ENCODE measurements at regions not wholly inside any gene's neighbourhood (a gene's known extent, or its start where the extent isn't known, plus 50 kb on each side); places are given as distances from the start of the nearest gene placed in this dataset.

DNA sequence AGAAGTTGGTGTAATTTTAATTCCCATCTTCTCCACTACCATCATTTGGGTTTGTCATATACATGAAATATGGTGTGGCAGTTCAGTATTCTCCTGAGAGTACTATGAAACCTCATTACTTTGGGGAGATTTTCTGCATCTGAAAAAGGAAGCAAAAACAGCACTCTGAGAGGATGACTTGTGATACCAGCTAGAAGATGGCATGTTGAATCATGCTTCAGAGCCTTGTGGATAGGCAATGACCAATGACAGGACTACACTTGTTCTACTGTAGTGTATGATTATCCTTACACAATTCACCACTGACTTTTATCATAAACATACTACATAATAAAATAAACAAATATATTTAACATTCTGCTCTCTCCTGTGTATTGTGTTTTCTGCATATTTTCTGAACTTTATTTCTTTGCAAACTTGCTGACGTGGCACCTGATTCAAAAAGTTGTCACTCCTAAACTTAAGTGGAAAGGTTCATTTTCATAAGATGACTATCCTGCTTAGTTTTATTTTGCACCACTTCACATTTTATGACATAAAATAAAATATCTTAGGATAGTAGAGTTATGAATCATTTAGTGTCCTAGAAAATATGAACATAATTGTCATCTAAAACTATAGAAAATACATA is 991.3 kb downstream of the FSTL5 start:
- TF ChIP-seq, protein P1, sequence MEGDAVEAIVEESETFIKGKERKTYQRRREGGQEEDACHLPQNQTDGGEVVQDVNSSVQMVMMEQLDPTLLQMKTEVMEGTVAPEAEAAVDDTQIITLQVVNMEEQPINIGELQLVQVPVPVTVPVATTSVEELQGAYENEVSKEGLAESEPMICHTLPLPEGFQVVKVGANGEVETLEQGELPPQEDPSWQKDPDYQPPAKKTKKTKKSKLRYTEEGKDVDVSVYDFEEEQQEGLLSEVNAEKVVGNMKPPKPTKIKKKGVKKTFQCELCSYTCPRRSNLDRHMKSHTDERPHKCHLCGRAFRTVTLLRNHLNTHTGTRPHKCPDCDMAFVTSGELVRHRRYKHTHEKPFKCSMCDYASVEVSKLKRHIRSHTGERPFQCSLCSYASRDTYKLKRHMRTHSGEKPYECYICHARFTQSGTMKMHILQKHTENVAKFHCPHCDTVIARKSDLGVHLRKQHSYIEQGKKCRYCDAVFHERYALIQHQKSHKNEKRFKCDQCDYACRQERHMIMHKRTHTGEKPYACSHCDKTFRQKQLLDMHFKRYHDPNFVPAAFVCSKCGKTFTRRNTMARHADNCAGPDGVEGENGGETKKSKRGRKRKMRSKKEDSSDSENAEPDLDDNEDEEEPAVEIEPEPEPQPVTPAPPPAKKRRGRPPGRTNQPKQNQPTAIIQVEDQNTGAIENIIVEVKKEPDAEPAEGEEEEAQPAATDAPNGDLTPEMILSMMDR (conservative IDR thresholded peaks at IDR 0.05; ENCODE audit: low read depth, low read length), result no peak
- TF ChIP-seq EZH2 (IDR thresholded peaks at IDR 0.05; ENCODE audit: low read length, unreplicated experiment), result no peak

All from PC-3 (cell line).